Effector memory CD8-positive, alpha-beta T cell (primary cell): ENCODE measurements at regions not wholly inside any gene's neighbourhood (a gene's known extent, or its start where the extent isn't known, plus 50 kb on each side); places are given as distances from the start of the nearest gene placed in this dataset.
A peak's percentile ranks its signal among the peaks of the same experiment; 100 is the strongest.

ENCODE experiments used
- ATAC-seq: fragments of 150-1000 bp; cut with Tn5 transposase; replicated peaks from 2 replicates; pipeline ENCODE4 v1.10.0; 2021; ENCODE audit warnings: mild to moderate bottlenecking, moderate library complexity
- DNase-seq, 3 experiments: peaks; one replicate each; pipeline ENCODE4 v3.0.0; 2021
- H3K27ac Mint-ChIP-seq, 2 donors: one replicate each; pipeline ENCODE4 v1.8.0; 2022; ENCODE audit warnings: mild to moderate bottlenecking in 2 of 2, mixed read lengths in 2 of 2, moderate library complexity in 2 of 2
- H3K27me3 Mint-ChIP-seq, 2 donors: one replicate each; pipeline ENCODE4 v1.8.0; 2022; ENCODE audit warnings: mixed read lengths in 2 of 2
- H3K36me3 Mint-ChIP-seq: one replicate; pipeline ENCODE4 v1.8.0; 2022; ENCODE audit warnings: mild to moderate bottlenecking, moderate library complexity, mixed read lengths; ENCODE audit not compliant: insufficient read depth
- H3K4me1 Mint-ChIP-seq, 2 donors: one replicate each; pipeline ENCODE4 v1.8.0; 2022; ENCODE audit warnings: low read depth in 2 of 2, mixed read lengths in 2 of 2
- H3K4me3 Mint-ChIP-seq, 2 donors: one replicate each; pipeline ENCODE4 v1.8.0; 2022; ENCODE audit warnings: mild to moderate bottlenecking in 2 of 2, mixed read lengths in 2 of 2, moderate library complexity in 2 of 2
- H3K9me3 Mint-ChIP-seq, 2 donors: one replicate each; pipeline ENCODE4 v1.8.0; 2022; ENCODE audit warnings: mixed read lengths in 2 of 2

- Mint-ChIP-seq H3K4me3 (no peak overlapping the region), H3K27me3 (peaks cover 0 to 2% of the 10 kb centered on the region in 2 donors), H3K9me3 (no peaks in the 10 kb centered on the region), H3K27ac (no peak overlapping the region), H3K36me3 (no peaks in the 10 kb centered on the region), H3K4me1 (peaks cover 0 to 2% of the 10 kb centered on the region in 2 donors)
- peak; percentile 38 to 41 (median 40) for DNase-seq
- peak; percentile 59 for ATAC-seq
These were observed 55.1 kb downstream of the CYCS start for GRCh38 chr7:25069900-25070443.

GRCh38 chr7:25068502-25069213 lies 56.4 kb downstream of the CYCS start:
- DNase-seq, result no peak
- Mint-ChIP-seq H3K9me3 (no peaks in the 10 kb centered on the region), H3K4me3 (no peak overlapping the region), H3K27me3 (no peaks in the 10 kb centered on the region), H3K27ac (no peak overlapping the region), H3K36me3 (no peaks in the 10 kb centered on the region), H3K4me1 (peaks cover 0 to 2% of the 10 kb centered on the region in 2 donors)
- ATAC-seq, result no peak

- H3K4me3 Mint-ChIP-seq, result no peak overlapping the region
- DNase-seq (no peak), ATAC-seq (no peak)
- peaks cover 0 to 2% of the 10 kb centered on the region in 2 donors for H3K4me1 Mint-ChIP-seq
- H3K27me3 Mint-ChIP-seq, result no peaks in the 10 kb centered on the region
- no peaks in the 10 kb centered on the region for H3K36me3 Mint-ChIP-seq
- H3K9me3 Mint-ChIP-seq, result no peaks in the 10 kb centered on the region
- H3K27ac Mint-ChIP-seq, result no peak overlapping the region
These were observed 57.1 kb downstream of the CYCS start for GRCh38 chr7:25067726-25068501.

GRCh38 chr7:25066253-25066652 lies 58.8 kb downstream of the CYCS start:
- no peak overlapping the region for H3K4me3 Mint-ChIP-seq
- DNase-seq (no peak), ATAC-seq (no peak)
- H3K27ac Mint-ChIP-seq, result no peak overlapping the region
- no peaks in the 10 kb centered on the region for H3K36me3 Mint-ChIP-seq
- H3K27me3 Mint-ChIP-seq, result peaks cover 0 to 7% of the 10 kb centered on the region in 2 donors
- no peaks in the 10 kb centered on the region for H3K9me3 Mint-ChIP-seq
- peaks cover 0 to 2% of the 10 kb centered on the region in 2 donors for H3K4me1 Mint-ChIP-seq

- Mint-ChIP-seq H3K27me3 (peaks cover 7 to 9% of the 10 kb centered on the region in 2 donors), H3K27ac (no peak overlapping the region), H3K9me3 (no peaks in the 10 kb centered on the region), H3K4me1 (peaks cover 0 to 4% of the 10 kb centered on the region in 2 donors), H3K4me3 (no peak overlapping the region), H3K36me3 (peaks cover 3% of the 10 kb centered on the region)
- DNase-seq (no peak), ATAC-seq (no peak)
These were observed 62.7 kb downstream of the CYCS start for GRCh38 chr7:25062380-25062779.

GRCh38 chr7:25060487-25061055 lies 64.5 kb downstream of the CYCS start:
- Mint-ChIP-seq H3K4me1 (peaks cover 0 to 4% of the 10 kb centered on the region in 2 donors), H3K4me3 (no peak overlapping the region), H3K9me3 (no peaks in the 10 kb centered on the region), H3K27me3 (peaks cover 7 to 20% of the 10 kb centered on the region in 2 donors), H3K27ac (no peak overlapping the region), H3K36me3 (peaks cover 3% of the 10 kb centered on the region)
- no peak for DNase-seq
- no peak for ATAC-seq

- H3K9me3 Mint-ChIP-seq, result no peaks in the 10 kb centered on the region
- no peak overlapping the region for H3K4me3 Mint-ChIP-seq
- H3K27ac Mint-ChIP-seq, result no peak overlapping the region
- peaks cover 7 to 30% of the 10 kb centered on the region in 2 donors for H3K27me3 Mint-ChIP-seq
- peaks cover 3% of the 10 kb centered on the region for H3K36me3 Mint-ChIP-seq
- DNase-seq (no peak), ATAC-seq (no peak)
- peaks cover 0 to 4% of the 10 kb centered on the region in 2 donors for H3K4me1 Mint-ChIP-seq
These were observed 65.5 kb downstream of the CYCS start for GRCh38 chr7:25059576-25059975.

- no peak for DNase-seq
- no peak for ATAC-seq
- Mint-ChIP-seq H3K9me3 (no peaks in the 10 kb centered on the region), H3K4me3 (no peak overlapping the region), H3K36me3 (peaks cover 3% of the 10 kb centered on the region), H3K27me3 (peaks cover 0 to 35% of the 10 kb centered on the region in 2 donors), H3K4me1 (peaks cover 0 to 4% of the 10 kb centered on the region in 2 donors), H3K27ac (no peak overlapping the region)
These were observed 68.7 kb downstream of the CYCS start for GRCh38 chr7:25056368-25056767.

- Mint-ChIP-seq H3K4me3 (no peak overlapping the region), H3K27ac (no peak overlapping the region), H3K36me3 (peaks cover 3% of the 10 kb centered on the region), H3K27me3 (peaks cover 0 to 35% of the 10 kb centered on the region in 2 donors), H3K9me3 (no peaks in the 10 kb centered on the region), H3K4me1 (peaks cover 0 to 4% of the 10 kb centered on the region in 2 donors)
- no peak for ATAC-seq
- DNase-seq, result no peak
These were observed 69.4 kb downstream of the CYCS start for GRCh38 chr7:25055520-25056220.

- peaks cover 0 to 35% of the 10 kb centered on the region in 2 donors for H3K27me3 Mint-ChIP-seq
- H3K4me3 Mint-ChIP-seq, result no peak overlapping the region
- H3K4me1 Mint-ChIP-seq, result peaks cover 0 to 4% of the 10 kb centered on the region in 2 donors
- DNase-seq, result no peak
- no peaks in the 10 kb centered on the region for H3K9me3 Mint-ChIP-seq
- no peak for ATAC-seq
- H3K36me3 Mint-ChIP-seq, result peaks cover 3% of the 10 kb centered on the region
- no peak overlapping the region for H3K27ac Mint-ChIP-seq
These were observed 70.1 kb downstream of the CYCS start for GRCh38 chr7:25054819-25055519.

- ATAC-seq, result no peak
These were observed 70.2 kb upstream of the OSBPL3 start for GRCh38 chr7:25050223-25050622.

GRCh38 chr7:25048444-25048834 lies 68.5 kb upstream of the OSBPL3 start:
- no peaks in the 10 kb centered on the region for H3K9me3 Mint-ChIP-seq
- no peak overlapping the region for H3K27ac Mint-ChIP-seq
- H3K4me3 Mint-ChIP-seq, result no peak overlapping the region
- H3K4me1 Mint-ChIP-seq, result no peaks in the 10 kb centered on the region
- no peaks in the 10 kb centered on the region for H3K27me3 Mint-ChIP-seq
- H3K36me3 Mint-ChIP-seq, result no peaks in the 10 kb centered on the region
- ATAC-seq (no peak), DNase-seq (no peak)

More at GRCh38 chr7:25050223-25050622, 70.2 kb upstream of the OSBPL3 start:
- no peak overlapping the region for H3K27ac Mint-ChIP-seq
- H3K4me3 Mint-ChIP-seq, result no peak overlapping the region
- no peak for DNase-seq
- H3K9me3 Mint-ChIP-seq, result no peaks in the 10 kb centered on the region
- no peaks in the 10 kb centered on the region for H3K4me1 Mint-ChIP-seq
- H3K36me3 Mint-ChIP-seq, result no peaks in the 10 kb centered on the region
- H3K27me3 Mint-ChIP-seq, result peaks cover 0 to 12% of the 10 kb centered on the region in 2 donors
